Body of pancreas (tissue), 4 donors: ENCODE measurements at regions not wholly inside any gene's neighbourhood (a gene's known extent, or its start where the extent isn't known, plus 50 kb on each side); places are given as distances from the start of the nearest gene placed in this dataset.

Source experiments
- POLR2A ChIP-seq, 3 donors: fragments of 450-650 bp; IDR thresholded peaks; one replicate each; pipeline ENCODE4 v1.6.1; 2016; ENCODE audit warnings: antibody characterized with exemption in 3 of 3, mild to moderate bottlenecking in 2 of 3
- TF ChIP-seq, protein P1 (sequence below), 7 experiments: fragments of 450-650 bp in 4 of 7; fragments of 200-600 bp in 3 of 7; sonication (generic) in 3 of 7; IDR thresholded peaks; one replicate each; pipeline ENCODE4 v1.5.1; 2016 to 2019; ENCODE audit warnings: antibody characterized with exemption in 7 of 7

DNA sequence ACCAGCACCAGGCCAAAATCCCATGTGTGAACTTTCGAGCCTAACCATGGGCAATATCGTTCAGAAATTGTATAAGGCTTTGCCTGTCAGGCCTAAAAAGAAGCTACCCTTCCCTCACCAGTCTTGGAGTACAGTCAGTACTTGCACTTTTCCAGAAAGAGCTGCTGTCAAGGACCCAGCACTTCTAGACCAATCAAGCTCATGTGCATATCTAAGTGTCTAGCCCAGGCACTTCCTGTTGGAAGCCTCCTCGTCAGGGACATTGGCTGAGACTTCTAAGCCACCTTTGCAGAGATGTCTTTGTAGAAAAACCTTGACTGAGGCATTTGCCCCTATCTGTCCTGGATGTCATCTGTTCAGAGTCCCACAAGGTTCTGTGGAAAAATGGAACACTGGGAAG is 1930.5 kb downstream of the EFNA5 start:
- TF ChIP-seq, protein P1, sequence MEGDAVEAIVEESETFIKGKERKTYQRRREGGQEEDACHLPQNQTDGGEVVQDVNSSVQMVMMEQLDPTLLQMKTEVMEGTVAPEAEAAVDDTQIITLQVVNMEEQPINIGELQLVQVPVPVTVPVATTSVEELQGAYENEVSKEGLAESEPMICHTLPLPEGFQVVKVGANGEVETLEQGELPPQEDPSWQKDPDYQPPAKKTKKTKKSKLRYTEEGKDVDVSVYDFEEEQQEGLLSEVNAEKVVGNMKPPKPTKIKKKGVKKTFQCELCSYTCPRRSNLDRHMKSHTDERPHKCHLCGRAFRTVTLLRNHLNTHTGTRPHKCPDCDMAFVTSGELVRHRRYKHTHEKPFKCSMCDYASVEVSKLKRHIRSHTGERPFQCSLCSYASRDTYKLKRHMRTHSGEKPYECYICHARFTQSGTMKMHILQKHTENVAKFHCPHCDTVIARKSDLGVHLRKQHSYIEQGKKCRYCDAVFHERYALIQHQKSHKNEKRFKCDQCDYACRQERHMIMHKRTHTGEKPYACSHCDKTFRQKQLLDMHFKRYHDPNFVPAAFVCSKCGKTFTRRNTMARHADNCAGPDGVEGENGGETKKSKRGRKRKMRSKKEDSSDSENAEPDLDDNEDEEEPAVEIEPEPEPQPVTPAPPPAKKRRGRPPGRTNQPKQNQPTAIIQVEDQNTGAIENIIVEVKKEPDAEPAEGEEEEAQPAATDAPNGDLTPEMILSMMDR (IDR thresholded peaks at IDR 0.05): no peak
- TF ChIP-seq POLR2A (IDR thresholded peaks at IDR 0.05): no peak
